WTC11 (cell line): ENCODE measurements at regions not wholly inside any gene's neighbourhood (a gene's known extent, or its start where the extent isn't known, plus 50 kb on each side); places are given as distances from the start of the nearest gene placed in this dataset.

Experiments used
- ATAC-seq: fragments of 200-7000 bp; cut with Tn5 transposase; 2 replicates; pipeline ENCODE4 v1.10.0; 2021; ENCODE audit warnings: mild to moderate bottlenecking, moderate library complexity
- CTCF ChIA-PET: fragments of 300-600 bp; sonication (Branson Sonifier 250); formaldehyde crosslinking; loops from one replicate; lab custom pipeline; 2021; ENCODE audit warnings: antibody characterized with exemption; lab: Charles Lee
- POLR2A ChIA-PET: fragments of 350-600 bp; sonication (Branson Sonifier 250); formaldehyde crosslinking; loops from one replicate; lab custom pipeline; 2021; ENCODE audit warnings: antibody characterized with exemption; lab: Charles Lee
- DNase-seq: peaks from one replicate; pipeline ENCODE4 v3.0.0; 2021; ENCODE audit warnings: low spot score
- H3K27ac Mint-ChIP-seq: 2 replicates; pipeline ENCODE4 v1.8.0; 2021; ENCODE audit warnings: mixed read lengths
- H3K27me3 Mint-ChIP-seq: 2 replicates; pipeline ENCODE4 v1.8.0; 2021; ENCODE audit warnings: low read depth, mild to moderate bottlenecking, moderate library complexity, mixed read lengths
- H3K36me3 Mint-ChIP-seq: 2 replicates; pipeline ENCODE4 v1.8.0; 2021; ENCODE audit warnings: mixed read lengths
- H3K4me1 Mint-ChIP-seq: 2 replicates; pipeline ENCODE4 v1.8.0; 2022; ENCODE audit warnings: mixed read lengths
- H3K4me3 Mint-ChIP-seq: 2 replicates; pipeline ENCODE4 v1.8.0; 2021; ENCODE audit warnings: mild to moderate bottlenecking, moderate library complexity, mixed read lengths
- H3K9me3 Mint-ChIP-seq: 2 replicates; pipeline ENCODE4 v1.8.0; 2021; ENCODE audit warnings: mixed read lengths
- CREM ChIP-seq: sonication (generic); formaldehyde crosslinking; IDR thresholded peaks from 2 replicates; pipeline ENCODE4 v1.8.1; 2022; ENCODE audit warnings: mild to moderate bottlenecking, missing genetic modification reagents, moderate library complexity
- ELF4 ChIP-seq: sonication (generic); formaldehyde crosslinking; IDR thresholded peaks from 2 replicates; pipeline ENCODE4 v1.8.1; 2022; ENCODE audit warnings: low read depth, mild to moderate bottlenecking, moderate library complexity, missing genetic modification reagents
- EMX1 ChIP-seq: fragments of 250-450 bp; sonication (Bioruptor Pico); IDR thresholded peaks from 2 replicates; pipeline ENCODE4 v1.8.0; 2021; ENCODE audit warnings: mild to moderate bottlenecking
- ESRRA ChIP-seq: sonication (generic); formaldehyde crosslinking; IDR thresholded peaks from 2 replicates; pipeline ENCODE4 v1.8.1; 2022; ENCODE audit warnings: mild to moderate bottlenecking, missing genetic modification reagents, borderline replicate concordance
- FOXK1 ChIP-seq: sonication (generic); formaldehyde crosslinking; IDR thresholded peaks from 2 replicates; pipeline ENCODE4 v1.8.0; 2022; ENCODE audit warnings: mild to moderate bottlenecking, moderate library complexity, missing genetic modification reagents
- FOXP1 ChIP-seq: sonication (generic); formaldehyde crosslinking; IDR thresholded peaks from 2 replicates; pipeline ENCODE4 v1.8.0; 2022; ENCODE audit warnings: missing genetic modification reagents, mild to moderate bottlenecking, moderate library complexity, borderline replicate concordance
- GRHL2 ChIP-seq: fragments of 250-450 bp; sonication (Bioruptor Pico); IDR thresholded peaks from 2 replicates; pipeline ENCODE4 v1.8.0; 2022; ENCODE audit warnings: mild to moderate bottlenecking, moderate library complexity; ENCODE audit not compliant: insufficient replicate concordance, severe bottlenecking
- GTF2I ChIP-seq: fragments of 250-450 bp; sonication (Bioruptor Pico); conservative IDR thresholded peaks from 2 replicates; pipeline ENCODE4 v1.4.0; 2021; ENCODE audit warnings: mild to moderate bottlenecking
- HMGA2 ChIP-seq: fragments of 250-450 bp; sonication (Bioruptor Pico); IDR thresholded peaks from 2 replicates; pipeline ENCODE4 v1.4.0; 2021; ENCODE audit warnings: mild to moderate bottlenecking, moderate library complexity
- KAT7 ChIP-seq: sonication (generic); formaldehyde crosslinking; IDR thresholded peaks from 2 replicates; pipeline ENCODE4 v1.8.1; 2023; ENCODE audit warnings: missing genetic modification reagents, mild to moderate bottlenecking, borderline replicate concordance
- NFATC4 ChIP-seq: fragments of 250-450 bp; sonication (Bioruptor Pico); IDR thresholded peaks from 2 replicates; pipeline ENCODE4 v1.9.0; 2021; ENCODE audit warnings: mild to moderate bottlenecking
- NFE2L1 ChIP-seq: sonication (generic); formaldehyde crosslinking; IDR thresholded peaks from 2 replicates; pipeline ENCODE4 v1.8.1; 2023; ENCODE audit warnings: missing genetic modification reagents
- NFYB ChIP-seq: sonication (generic); formaldehyde crosslinking; conservative IDR thresholded peaks from 2 replicates; pipeline ENCODE4 v1.8.0; 2022; ENCODE audit warnings: low read depth, missing genetic modification reagents
- NR3C1 ChIP-seq: sonication (generic); formaldehyde crosslinking; conservative IDR thresholded peaks from 2 replicates; pipeline ENCODE4 v1.8.1; 2023; ENCODE audit warnings: low read depth, mild to moderate bottlenecking, missing genetic modification reagents
- PRRX2 ChIP-seq: fragments of 250-450 bp; sonication (Bioruptor Pico); IDR thresholded peaks from 2 replicates; pipeline ENCODE4 v1.8.0; 2021; ENCODE audit warnings: mild to moderate bottlenecking
- RELA ChIP-seq: sonication (generic); formaldehyde crosslinking; IDR thresholded peaks from 2 replicates; pipeline ENCODE4 v1.8.1; 2022; ENCODE audit warnings: missing genetic modification reagents, mild to moderate bottlenecking, borderline replicate concordance
- TEAD4 ChIP-seq: sonication (generic); formaldehyde crosslinking; IDR thresholded peaks from 2 replicates; pipeline ENCODE4 v1.8.0; 2022; ENCODE audit warnings: mild to moderate bottlenecking, missing genetic modification reagents
- TP53 ChIP-seq: sonication (generic); formaldehyde crosslinking; IDR thresholded peaks from 2 replicates; pipeline ENCODE4 v1.8.1; 2023; ENCODE audit warnings: mild to moderate bottlenecking, missing genetic modification reagents
- ZBTB21 ChIP-seq: sonication (generic); formaldehyde crosslinking; IDR thresholded peaks from 2 replicates; pipeline ENCODE4 v1.8.1; 2023; ENCODE audit warnings: mild to moderate bottlenecking, missing genetic modification reagents, borderline replicate concordance
- ZNF219 ChIP-seq: sonication (generic); formaldehyde crosslinking; IDR thresholded peaks from 2 replicates; pipeline ENCODE4 v1.8.0; 2023; ENCODE audit warnings: missing genetic modification reagents, mild to moderate bottlenecking, borderline replicate concordance
- ZNF396 ChIP-seq: fragments of 250-450 bp; sonication (Bioruptor Pico); IDR thresholded peaks from 2 replicates; pipeline ENCODE4 v1.8.0; 2021; ENCODE audit warnings: mild to moderate bottlenecking, moderate library complexity, borderline replicate concordance
- TF ChIP-seq, protein P1 (sequence below): fragments of 250-450 bp; sonication (Bioruptor Pico); IDR thresholded peaks from 2 replicates; pipeline ENCODE4 v1.9.0; 2021; ENCODE audit warnings: mild to moderate bottlenecking
- TF ChIP-seq, protein P2 (sequence below): sonication (generic); formaldehyde crosslinking; IDR thresholded peaks from 2 replicates; pipeline ENCODE4 v1.8.1; 2022; ENCODE audit warnings: low read depth, mild to moderate bottlenecking, moderate library complexity, missing genetic modification reagents, borderline replicate concordance
- TF ChIP-seq, protein P3 (sequence below): sonication (generic); formaldehyde crosslinking; IDR thresholded peaks from 2 replicates; pipeline ENCODE4 v1.8.1; 2023; ENCODE audit warnings: mild to moderate bottlenecking, missing genetic modification reagents
- TF ChIP-seq, protein P4 (sequence below): fragments of 250-450 bp; sonication (Bioruptor Pico); conservative IDR thresholded peaks from 2 replicates; pipeline ENCODE4 v1.9.0; 2021; ENCODE audit warnings: mild to moderate bottlenecking
- TF ChIP-seq, protein P5 (sequence below): sonication (generic); formaldehyde crosslinking; IDR thresholded peaks from 2 replicates; pipeline ENCODE4 v1.8.0; 2022; ENCODE audit warnings: mild to moderate bottlenecking, missing genetic modification reagents
- TF ChIP-seq, protein P6 (sequence below): sonication (generic); formaldehyde crosslinking; conservative IDR thresholded peaks from 2 replicates; pipeline ENCODE4 v1.8.1; 2022; ENCODE audit warnings: mild to moderate bottlenecking, missing genetic modification reagents

DNA sequence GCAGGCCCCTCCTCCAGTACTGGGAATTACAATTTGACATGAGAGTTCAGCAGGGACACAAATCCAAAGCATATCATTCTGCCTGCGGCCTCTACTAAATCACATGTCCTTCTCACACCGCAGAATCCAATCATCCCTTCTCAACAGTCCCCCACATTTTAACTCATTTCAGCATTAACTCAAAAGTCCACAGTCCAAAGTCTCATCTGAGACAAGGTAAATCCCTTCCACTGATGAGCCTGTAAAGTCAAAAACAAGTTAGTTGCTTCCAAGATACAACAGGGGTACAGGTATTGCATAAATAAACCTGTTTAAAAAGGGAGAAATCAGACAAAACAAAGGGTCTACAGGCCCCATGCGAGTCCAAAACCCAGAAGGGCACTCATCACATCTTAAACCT, 64.0 kb downstream of the EBNA1BP2 start:
- POLR2A ChIA-PET, result interaction anchor here (0.6 kb wide), 1 partner anchor 1220 kb away, joined by 3 read pairs; no protein-coding TSS in a partner anchor
- no peak for DNase-seq
- H3K27me3 Mint-ChIP-seq, result peaks cover 12% of the 10 kb centered on the region
- H3K4me1 Mint-ChIP-seq, result no peaks in the 10 kb centered on the region
- H3K36me3 Mint-ChIP-seq, result peaks cover 57% of the 10 kb centered on the region
- no peak overlapping the region for H3K4me3 Mint-ChIP-seq
- no peak for ATAC-seq
- no peak overlapping the region for H3K27ac Mint-ChIP-seq
- CTCF ChIA-PET, result no interaction called here
- H3K9me3 Mint-ChIP-seq, result peaks cover 72% of the 10 kb centered on the region
- TF ChIP-seq FOXP1 (CRISPR knock-in tag) (no peak), GTF2I (CRISPR knock-in tag) (no peak), CREM (CRISPR knock-in tag) (no peak), TP53 (CRISPR knock-in tag) (no peak), KAT7 (CRISPR knock-in tag) (no peak), ELF4 (CRISPR knock-in tag) (no peak), ZBTB21 (CRISPR knock-in tag) (no peak), ZNF219 (CRISPR knock-in tag) (no peak), FOXK1 (no peak), TEAD4 (CRISPR knock-in tag) (no peak)
- TF ChIP-seq, protein P1, sequence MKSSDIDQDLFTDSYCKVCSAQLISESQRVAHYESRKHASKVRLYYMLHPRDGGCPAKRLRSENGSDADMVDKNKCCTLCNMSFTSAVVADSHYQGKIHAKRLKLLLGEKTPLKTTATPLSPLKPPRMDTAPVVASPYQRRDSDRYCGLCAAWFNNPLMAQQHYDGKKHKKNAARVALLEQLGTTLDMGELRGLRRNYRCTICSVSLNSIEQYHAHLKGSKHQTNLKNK, result no peak
- TF ChIP-seq, all 79 proteins: peak for 0

DNA sequence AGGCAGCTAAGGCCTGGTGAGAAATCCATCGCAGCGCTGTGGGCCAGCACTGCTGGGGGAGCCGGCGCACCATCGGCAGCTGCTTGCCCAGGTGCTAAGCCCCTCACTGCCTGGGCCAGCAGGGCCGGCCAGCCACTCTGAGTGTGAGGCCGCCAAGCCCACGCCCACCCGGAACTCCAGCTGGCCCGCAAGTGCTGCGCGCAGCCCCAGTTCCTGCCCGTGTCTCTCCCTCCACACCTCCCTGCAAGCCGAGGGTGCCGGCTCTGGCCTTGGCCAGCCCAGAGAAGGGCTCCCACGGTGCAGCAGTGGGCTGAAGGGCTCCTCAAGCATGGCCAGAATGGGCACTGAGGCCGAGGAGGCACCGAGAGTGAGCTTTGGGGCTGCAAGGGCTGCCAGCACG, 64.4 kb downstream of the EBNA1BP2 start:
- CTCF ChIA-PET, result no interaction called here

DNA sequence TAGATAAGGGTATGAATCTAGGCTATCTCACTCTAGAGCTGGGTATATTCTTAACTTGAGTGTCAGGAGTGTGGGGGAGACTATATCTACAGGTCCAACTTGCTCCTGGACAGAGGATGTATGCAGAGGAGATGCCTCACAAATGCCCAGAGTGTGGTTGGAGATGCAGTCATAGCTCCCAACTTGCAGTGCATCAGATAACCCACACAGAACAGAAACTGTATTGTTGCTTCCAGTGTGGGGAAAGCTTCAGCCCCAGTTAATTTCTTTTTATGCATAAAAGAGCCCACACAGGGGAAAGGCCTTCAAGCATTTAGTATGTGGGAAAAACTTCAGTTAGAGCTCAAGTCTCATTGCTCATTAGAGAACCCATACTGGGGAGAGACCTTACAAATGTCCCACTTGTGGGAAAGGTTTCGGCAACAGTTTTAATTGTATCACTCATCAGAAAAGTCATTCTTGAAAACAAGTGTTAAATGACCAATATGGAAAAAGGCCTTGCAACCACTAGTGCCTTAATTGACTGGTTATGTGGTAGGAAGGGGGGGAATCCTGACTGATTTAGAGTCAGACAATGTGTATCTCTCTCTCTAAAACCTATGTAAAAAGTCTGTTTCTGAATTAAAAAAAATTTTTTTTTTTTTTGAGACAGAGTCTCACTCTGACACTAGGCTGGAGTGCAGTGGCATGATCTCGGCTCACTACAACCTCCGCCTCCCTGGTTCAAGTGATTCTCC, 67.9 kb downstream of the EBNA1BP2 start:
- ChIA-PET CTCF (no interaction called here), POLR2A (no interaction called here)
- ATAC-seq (no peak), DNase-seq (no peak)
- Mint-ChIP-seq H3K27ac (no peak overlapping the region), H3K4me3 (no peak overlapping the region), H3K27me3 (peaks cover 3% of the 10 kb centered on the region; the same call in 1 of the 2 replicates), H3K9me3 (peaks cover 49% of the 10 kb centered on the region), H3K36me3 (peaks cover 43% of the 10 kb centered on the region), H3K4me1 (peaks cover 12% of the 10 kb centered on the region)
- TF ChIP-seq NR3C1 (CRISPR knock-in tag) (no peak), NFE2L1 (CRISPR knock-in tag) (no peak), NFYB (CRISPR knock-in tag) (no peak), FOXP1 (CRISPR knock-in tag) (no peak), NFATC4 (no peak), ZNF396 (CRISPR knock-in tag) (no peak), ESRRA (CRISPR knock-in tag) (no peak), RELA (no peak), PRRX2 (CRISPR knock-in tag) (no peak), GRHL2 (CRISPR knock-in tag) (no peak), KAT7 (CRISPR knock-in tag) (no peak), EMX1 (no peak), HMGA2 (no peak)
- TF ChIP-seq, protein P2, sequence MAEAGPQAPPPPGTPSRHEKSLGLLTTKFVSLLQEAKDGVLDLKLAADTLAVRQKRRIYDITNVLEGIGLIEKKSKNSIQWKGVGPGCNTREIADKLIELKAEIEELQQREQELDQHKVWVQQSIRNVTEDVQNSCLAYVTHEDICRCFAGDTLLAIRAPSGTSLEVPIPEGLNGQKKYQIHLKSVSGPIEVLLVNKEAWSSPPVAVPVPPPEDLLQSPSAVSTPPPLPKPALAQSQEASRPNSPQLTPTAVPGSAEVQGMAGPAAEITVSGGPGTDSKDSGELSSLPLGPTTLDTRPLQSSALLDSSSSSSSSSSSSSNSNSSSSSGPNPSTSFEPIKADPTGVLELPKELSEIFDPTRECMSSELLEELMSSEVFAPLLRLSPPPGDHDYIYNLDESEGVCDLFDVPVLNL (CRISPR knock-in tag), result no peak
- TF ChIP-seq, protein P3, sequence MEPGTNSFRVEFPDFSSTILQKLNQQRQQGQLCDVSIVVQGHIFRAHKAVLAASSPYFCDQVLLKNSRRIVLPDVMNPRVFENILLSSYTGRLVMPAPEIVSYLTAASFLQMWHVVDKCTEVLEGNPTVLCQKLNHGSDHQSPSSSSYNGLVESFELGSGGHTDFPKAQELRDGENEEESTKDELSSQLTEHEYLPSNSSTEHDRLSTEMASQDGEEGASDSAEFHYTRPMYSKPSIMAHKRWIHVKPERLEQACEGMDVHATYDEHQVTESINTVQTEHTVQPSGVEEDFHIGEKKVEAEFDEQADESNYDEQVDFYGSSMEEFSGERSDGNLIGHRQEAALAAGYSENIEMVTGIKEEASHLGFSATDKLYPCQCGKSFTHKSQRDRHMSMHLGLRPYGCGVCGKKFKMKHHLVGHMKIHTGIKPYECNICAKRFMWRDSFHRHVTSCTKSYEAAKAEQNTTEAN (CRISPR knock-in tag), result no peak
- TF ChIP-seq, protein P4, sequence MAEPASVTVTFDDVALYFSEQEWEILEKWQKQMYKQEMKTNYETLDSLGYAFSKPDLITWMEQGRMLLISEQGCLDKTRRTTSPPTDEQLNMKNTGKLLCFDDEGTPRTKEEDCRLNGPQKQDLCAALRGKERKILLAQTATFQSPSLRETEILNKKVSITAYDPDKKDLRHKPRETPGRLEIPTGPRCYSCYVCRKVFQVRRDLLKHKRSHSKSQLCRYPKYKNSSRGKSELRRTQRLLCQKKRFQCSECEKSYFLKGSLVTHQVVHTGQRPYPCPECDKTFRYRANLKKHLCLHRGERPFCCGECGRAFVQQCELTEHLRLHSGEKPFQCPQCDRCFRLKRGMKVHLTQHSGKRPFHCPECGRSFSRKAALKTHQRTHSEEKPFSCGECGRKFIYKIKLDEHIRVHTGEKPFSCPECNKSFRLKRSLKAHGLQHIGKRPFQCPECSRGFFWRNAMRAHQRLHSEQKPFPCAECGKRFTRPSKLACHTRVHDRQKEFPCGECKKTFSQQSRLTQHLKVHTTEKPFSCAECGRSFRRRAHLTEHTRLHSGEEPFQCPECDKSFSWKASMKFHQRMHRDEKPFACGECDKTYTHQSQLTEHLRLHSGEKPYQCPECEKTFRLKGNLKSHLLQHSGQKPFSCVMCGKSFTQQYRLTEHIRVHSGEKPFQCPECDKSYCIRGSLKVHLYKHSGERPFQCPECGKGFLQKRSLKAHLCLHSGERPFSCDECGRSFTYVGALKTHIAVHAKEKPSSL (CRISPR knock-in tag), result no peak
- TF ChIP-seq, protein P5, sequence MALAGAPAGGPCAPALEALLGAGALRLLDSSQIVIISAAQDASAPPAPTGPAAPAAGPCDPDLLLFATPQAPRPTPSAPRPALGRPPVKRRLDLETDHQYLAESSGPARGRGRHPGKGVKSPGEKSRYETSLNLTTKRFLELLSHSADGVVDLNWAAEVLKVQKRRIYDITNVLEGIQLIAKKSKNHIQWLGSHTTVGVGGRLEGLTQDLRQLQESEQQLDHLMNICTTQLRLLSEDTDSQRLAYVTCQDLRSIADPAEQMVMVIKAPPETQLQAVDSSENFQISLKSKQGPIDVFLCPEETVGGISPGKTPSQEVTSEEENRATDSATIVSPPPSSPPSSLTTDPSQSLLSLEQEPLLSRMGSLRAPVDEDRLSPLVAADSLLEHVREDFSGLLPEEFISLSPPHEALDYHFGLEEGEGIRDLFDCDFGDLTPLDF (CRISPR knock-in tag), result no peak

More for the DNA sequence above, 64.4 kb downstream of the EBNA1BP2 start:
- H3K27ac Mint-ChIP-seq, result no peak overlapping the region
- TF ChIP-seq, protein P6, sequence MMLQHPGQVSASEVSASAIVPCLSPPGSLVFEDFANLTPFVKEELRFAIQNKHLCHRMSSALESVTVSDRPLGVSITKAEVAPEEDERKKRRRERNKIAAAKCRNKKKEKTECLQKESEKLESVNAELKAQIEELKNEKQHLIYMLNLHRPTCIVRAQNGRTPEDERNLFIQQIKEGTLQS (CRISPR knock-in tag), result no peak
- peaks cover 12% of the 10 kb centered on the region for H3K27me3 Mint-ChIP-seq
- H3K36me3 Mint-ChIP-seq, result peaks cover 57% of the 10 kb centered on the region
- no peak overlapping the region for H3K4me3 Mint-ChIP-seq
- H3K9me3 Mint-ChIP-seq, result peaks cover 72% of the 10 kb centered on the region
- H3K4me1 Mint-ChIP-seq, result no peaks in the 10 kb centered on the region
- no peak for DNase-seq
- ATAC-seq, result no peak
- POLR2A ChIA-PET, result no interaction called here
